Psoas muscle (tissue), 7 donors: ENCODE measurements at regions not wholly inside any gene's neighbourhood (a gene's known extent, or its start where the extent isn't known, plus 50 kb on each side); places are given as distances from the start of the nearest gene placed in this dataset.

ENCODE experiments used
- ATAC-seq, 4 donors: fragments of 200-7000 bp; cut with Tn5 transposase; one replicate each; pipeline ENCODE4 v1.9.1; 2020; ENCODE audit warnings: moderate library complexity in 3 of 4, mild to moderate bottlenecking in 2 of 4
- DNase-seq, 2 donors: peaks; one replicate each; pipeline ENCODE4 v3.0.0-alpha.2; 2020
- H3K27ac ChIP-seq: fragments of 200-600 bp; one replicate; pipeline ENCODE4 v1.8.0; 2022
- H3K27me3 ChIP-seq, 3 donors: fragments of 200-600 bp in 1 of 3; one replicate each; pipeline versions ENCODE4 v1.6.1 to v1.8.0; 2013 to 2022; ENCODE audit warnings: low read length in 2 of 3, mild to moderate bottlenecking in 2 of 3, moderate library complexity in 1 of 3; ENCODE audit not compliant: insufficient read depth in 3 of 3
- H3K36me3 ChIP-seq, 2 donors: fragments of 200-600 bp in 1 of 2; one replicate each; pipeline versions ENCODE4 v1.6.1 to v1.8.0; 2013 to 2022; ENCODE audit warnings: low read depth in 1 of 2, mild to moderate bottlenecking in 1 of 2, moderate library complexity in 1 of 2; ENCODE audit not compliant: insufficient read depth in 1 of 2
- H3K4me1 ChIP-seq: fragments of 200-600 bp; one replicate; pipeline ENCODE4 v1.8.0; 2022
- H3K4me3 ChIP-seq: fragments of 200-600 bp; one replicate; pipeline ENCODE4 v1.8.0; 2022; ENCODE audit warnings: mild to moderate bottlenecking
- H3K9me3 ChIP-seq: fragments of 200-600 bp; one replicate; pipeline ENCODE4 v1.8.0; 2022
- CTCF ChIP-seq: fragments of 200-600 bp; IDR thresholded peaks from one replicate; pipeline ENCODE4 v1.8.0; 2022; ENCODE audit warnings: antibody characterized with exemption
- WGBS, 3 donors: extraction: QIAGEN DNeasy Blood & Tissue Kit; methylation state at CpG; one replicate each; pipeline versions ENCODE4 v1.1.6 to v1.1.7; 2013; 5-methylcytosine and 5-hydroxymethylcytosine counted together
- intact Hi-C, 2 donors: fragments of 100-400 bp; cut with DNase I; formaldehyde crosslinking; loops; one replicate each; pipeline versions ENCODE4 v1.11.0 to v1.14.2; 2022
- donor health status: healthy with polysubstance abuse.
- donor health status: DM: no; HTN: no; CAD: no; lungs with moderate emphysema.
- donor health status: Bipolar disorder and iron deficiency.
- donor health status: healthy.
- donor health status: DM: yes; HTN: yes; CAD: no.
- donor health status: DM: no; HTN: no; CAD: no.
- donor health status: DM: yes; HTN: yes; CAD: no.

DNA sequence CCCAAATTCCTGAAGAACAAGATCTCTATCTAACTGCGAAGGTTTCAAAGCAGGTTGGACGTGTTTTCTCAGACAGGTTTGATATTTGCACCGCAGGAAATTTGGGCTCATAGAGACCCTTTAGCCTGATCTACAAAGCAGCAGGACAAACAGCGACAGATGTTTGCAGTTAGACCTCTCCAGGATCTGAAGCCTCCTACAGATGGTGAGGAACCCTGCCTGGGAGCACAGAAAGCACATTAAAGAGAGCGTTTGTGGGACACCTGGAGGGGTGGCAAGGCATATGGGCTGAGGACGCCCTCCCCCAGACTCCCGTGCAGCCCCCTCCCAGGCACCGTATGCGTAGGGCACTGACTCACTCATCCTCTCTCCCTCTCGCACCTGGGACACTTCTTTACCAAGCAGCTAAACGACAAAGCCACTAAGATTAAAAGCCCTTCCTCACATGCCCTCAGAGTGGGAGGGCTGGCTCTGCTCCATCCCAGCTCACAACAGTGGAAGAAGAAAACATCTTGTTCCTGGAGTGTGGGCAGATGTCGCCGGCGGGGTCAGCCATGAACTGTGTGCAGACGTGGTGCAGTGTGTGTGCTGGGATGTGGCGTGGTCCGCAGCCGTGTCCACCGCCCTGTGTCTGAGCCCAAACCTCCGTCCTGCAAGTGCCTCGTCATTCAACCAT lies 249.7 kb upstream of the AFDN start:
- no peak for DNase-seq
- no peak for ATAC-seq
- Histone ChIP-seq H3K27ac (no peak overlapping the region), H3K4me3 (no peak overlapping the region), H3K4me1 (peaks cover 4% of the 10 kb centered on the region), H3K9me3 (no peaks in the 10 kb centered on the region), H3K27me3 (no peaks in the 10 kb centered on the region), H3K36me3 (no peaks in the 10 kb centered on the region)
- WGBS, 3 donors = 65 to 78% (median 77%) methylated on average over 21 of the region's 21 CpGs
- TF ChIP-seq CTCF = no peak
- intact Hi-C loops = no loop called here

GRCh38 chr6:167577891-167578361 lies 248.8 kb upstream of the AFDN start:
- no peak for DNase-seq
- H3K4me3 ChIP-seq = no peak overlapping the region
- intact Hi-C loops = no loop called here
- no peak for TF ChIP-seq CTCF
- no peaks in the 10 kb centered on the region for H3K36me3 ChIP-seq
- WGBS, 3 donors = 64 to 81% (median 80%) methylated on average over 13 of the region's 13 CpGs
- ATAC-seq = no peak
- H3K27me3 ChIP-seq = no peaks in the 10 kb centered on the region
- H3K27ac ChIP-seq = no peak overlapping the region
- H3K9me3 ChIP-seq = peaks cover 2% of the 10 kb centered on the region
- H3K4me1 ChIP-seq = peaks cover 2% of the 10 kb centered on the region

GRCh38 chr6:167578371-167578901 lies 248.3 kb upstream of the AFDN start:
- no peak overlapping the region for H3K27ac ChIP-seq
- no peaks in the 10 kb centered on the region for H3K27me3 ChIP-seq
- 97 to 98% (median 97%) methylated on average over 16 of the region's 16 CpGs for WGBS, 3 donors
- no peak for DNase-seq
- no peak for ATAC-seq
- H3K36me3 ChIP-seq = no peaks in the 10 kb centered on the region
- no peak overlapping the region for H3K4me3 ChIP-seq
- H3K4me1 ChIP-seq = no peaks in the 10 kb centered on the region
- no peak for TF ChIP-seq CTCF
- intact Hi-C loops = no loop called here
- peaks cover 7% of the 10 kb centered on the region for H3K9me3 ChIP-seq

- Histone ChIP-seq H3K9me3 (peaks cover 11% of the 10 kb centered on the region), H3K27ac (no peak overlapping the region), H3K4me3 (no peak overlapping the region), H3K27me3 (no peaks in the 10 kb centered on the region), H3K4me1 (no peaks in the 10 kb centered on the region), H3K36me3 (no peaks in the 10 kb centered on the region)
- DNase-seq (no peak), ATAC-seq (no peak)
- 74 to 82% (median 77%) methylated on average over 9 of the region's 9 CpGs for WGBS, 3 donors
- intact Hi-C loops = no loop called here
- TF ChIP-seq CTCF = no peak
Measured at GRCh38 chr6:167579806-167580618, 246.7 kb upstream of the AFDN start.
